GM12878 (cell line): ENCODE measurements at regions not wholly inside any gene's neighbourhood (a gene's known extent, or its start where the extent isn't known, plus 50 kb on each side); places are given as distances from the start of the nearest gene placed in this dataset.

Experiments
- CHD1 ChIP-seq: IDR thresholded peaks from 2 replicates; pipeline ENCODE4 v1.6.1; 2012; ENCODE audit warnings: low read depth, low read length, improper control_type of control experiment
- CTCF ChIP-seq, 3 experiments: IDR thresholded peaks in 2 of 3; conservative IDR thresholded peaks in 1 of 3; 2 replicates each; pipeline ENCODE4 v1.5.1; 2011; ENCODE audit warnings: low read depth in 3 of 3, low read length in 3 of 3, mild to moderate bottlenecking in 3 of 3, control low read depth in 2 of 3, moderate library complexity in 2 of 3, inconsistent platforms in 1 of 3, mixed read lengths in 1 of 3; ENCODE audit not compliant: control insufficient read depth in 2 of 3, insufficient read depth in 1 of 3; ENCODE audit errors: extremely low read depth in 1 of 3
- MTA3 ChIP-seq: IDR thresholded peaks from 2 replicates; pipeline ENCODE4 v1.6.1; 2012; ENCODE audit warnings: low read length, inconsistent platforms, borderline replicate concordance
- NBN ChIP-seq: fragments of 450-650 bp; IDR thresholded peaks from 2 replicates; pipeline ENCODE4 v1.6.1; 2016
- POLR2A ChIP-seq: IDR thresholded peaks from 2 replicates; pipeline ENCODE4 v1.6.1; 2011; ENCODE audit warnings: low read depth, mild to moderate bottlenecking, low read length
- ZBED1 ChIP-seq: IDR thresholded peaks from 2 replicates; pipeline ENCODE4 v1.6.1; 2016; ENCODE audit warnings: borderline replicate concordance
- ZNF217 ChIP-seq: fragments of 450-650 bp; IDR thresholded peaks from 2 replicates; pipeline ENCODE4 v1.6.1; 2017; ENCODE audit warnings: antibody characterized with exemption, mild to moderate bottlenecking

- TF ChIP-seq CTCF (IDR thresholded peaks at IDR 0.05 in 2 of 3, conservative IDR thresholded peaks at IDR 0.05 in 1 of 3; ENCODE audit: control insufficient read depth in 2 of 3, extremely low read depth in 1 of 3, insufficient read depth in 1 of 3, low read depth in 3 of 3, low read length in 3 of 3) (no peak), NBN (no peak), POLR2A (no peak), MTA3 (no peak), ZBED1 (no peak), ZNF217 (no peak), CHD1 (no peak)
Observed at GRCh38 chr19:57016076-57016475, 103.7 kb upstream of the USP29 start.
